HG03460 (cell line): ENCODE measurements at regions not wholly inside any gene's neighbourhood (a gene's known extent, or its start where the extent isn't known, plus 50 kb on each side); places are given as distances from the start of the nearest gene placed in this dataset.
"Not testable (repeated sequence)": the region's sequence is repeated elsewhere in the genome, so short reads cannot be mapped to it uniquely, and the experiment has no call there.

Experiments used
- ATAC-seq: cut with Tn5 transposase; IDR thresholded peaks from one replicate; pipeline ENCODE4 v1.9.1; 2021; ENCODE audit not compliant: unreplicated experiment

- no peak for ATAC-seq
These were observed 471.5 kb upstream of the NRG3 start for GRCh38 chr10:81403451-81403850.

DNA sequence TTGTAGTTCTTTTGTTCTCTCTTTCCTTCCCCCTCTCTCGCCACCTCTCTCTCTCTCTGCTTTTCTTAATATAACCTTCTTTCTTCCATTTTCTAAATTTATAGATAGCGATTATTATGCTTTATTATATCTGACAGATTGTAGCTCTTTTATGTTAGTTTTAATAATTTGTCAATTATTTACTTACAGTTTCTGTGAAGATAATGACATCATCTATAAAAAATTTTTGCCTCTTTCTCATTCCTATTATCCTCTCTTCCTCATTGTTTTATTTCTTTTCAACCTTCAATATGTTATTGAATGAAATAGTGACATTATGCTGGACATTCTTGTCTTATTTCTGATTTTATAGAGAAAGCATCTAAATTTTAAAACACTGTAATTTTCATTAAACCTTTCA lies 469.6 kb upstream of the NRG3 start:
- ATAC-seq, result no peak

GRCh38 chr10:81414038-81414437 lies 461.0 kb upstream of the NRG3 start:
- ATAC-seq, result no peak

GRCh38 chr10:81426722-81427121 lies 448.3 kb upstream of the NRG3 start:
- ATAC-seq, result no peak

GRCh38 chr10:81428456-81429134 lies 446.4 kb upstream of the NRG3 start:
- ATAC-seq, result no peak

GRCh38 chr10:81439445-81439844 lies 435.5 kb upstream of the NRG3 start:
- ATAC-seq, result no peak

DNA sequence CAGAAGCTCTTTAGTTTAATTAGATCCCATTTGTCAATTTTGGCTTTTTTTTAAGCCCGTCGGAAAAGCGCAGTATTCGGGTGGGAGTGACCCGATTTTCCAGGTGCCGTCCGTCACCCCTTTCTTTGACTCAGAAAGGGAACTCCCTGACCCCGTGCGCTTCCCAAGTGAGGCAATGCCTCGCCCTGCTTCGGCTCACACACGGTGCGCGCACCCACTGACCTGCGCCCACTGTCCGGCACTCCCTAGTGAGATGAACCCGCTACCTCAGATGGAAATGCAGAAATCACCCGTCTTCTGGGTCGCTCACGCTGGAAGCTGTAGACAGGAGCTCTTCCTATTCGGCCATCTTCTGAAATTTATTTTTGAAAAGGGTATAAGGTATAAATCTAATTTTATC lies 433.4 kb upstream of the NRG3 start:
- not testable (repeated sequence) for ATAC-seq

GRCh38 chr10:81444242-81444929 lies 430.6 kb upstream of the NRG3 start:
- no peak for ATAC-seq

GRCh38 chr10:81450651-81451050 lies 424.3 kb upstream of the NRG3 start:
- no peak for ATAC-seq

DNA sequence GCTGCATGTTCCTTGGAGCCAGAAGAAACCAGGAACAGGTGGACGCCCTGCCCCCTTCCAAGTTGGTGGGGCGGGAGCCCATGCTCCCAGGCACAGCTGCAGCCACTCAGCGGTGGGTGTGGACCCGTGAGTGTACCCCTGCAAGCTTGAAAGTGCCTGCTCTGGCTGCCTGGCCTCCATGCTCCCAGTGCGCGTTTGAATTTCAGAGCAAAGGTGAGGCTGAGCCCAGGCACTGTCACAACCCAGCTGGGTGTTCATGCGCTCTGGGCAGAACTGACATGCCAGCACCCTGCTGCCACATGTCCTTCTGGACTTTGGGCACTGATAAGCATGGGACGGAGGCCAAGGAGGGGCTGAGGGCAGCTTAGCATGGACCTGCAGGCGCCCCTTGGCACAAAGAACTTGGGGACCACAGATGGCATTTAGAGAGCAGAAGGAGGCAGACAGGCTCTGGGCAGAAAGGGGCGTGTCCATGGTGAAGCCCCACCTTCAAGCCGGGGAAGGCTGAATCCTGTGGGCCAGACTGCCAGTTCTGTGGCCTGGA lies 402.0 kb upstream of the NRG3 start:
- no peak for ATAC-seq

DNA sequence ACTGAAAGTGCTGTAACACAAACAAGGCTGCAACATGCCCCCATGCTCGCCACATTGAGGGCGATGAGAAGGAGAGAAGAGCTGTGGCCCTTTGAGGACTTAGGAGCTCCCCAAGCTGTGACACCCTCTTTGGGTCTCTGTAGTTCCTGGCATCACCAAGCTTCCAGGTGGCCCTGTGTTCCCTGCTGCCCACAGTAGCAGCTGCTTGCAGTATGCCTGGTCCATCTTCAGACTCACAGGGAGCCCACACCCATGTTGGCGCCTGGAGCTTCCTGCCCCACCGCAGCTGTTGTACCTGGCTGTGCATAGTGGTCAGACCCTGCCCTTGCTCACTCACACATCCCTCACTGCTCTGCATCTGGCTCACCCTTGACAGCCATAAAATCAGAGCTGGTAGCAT lies 401.2 kb upstream of the NRG3 start:
- ATAC-seq, result no peak

- ATAC-seq, result no peak
These were observed 395.7 kb upstream of the NRG3 start for GRCh38 chr10:81479316-81479715.

GRCh38 chr10:81496626-81497025 lies 378.4 kb upstream of the NRG3 start:
- no peak for ATAC-seq

- no peak for ATAC-seq
These were observed 376.9 kb upstream of the NRG3 start for GRCh38 chr10:81498011-81498551.

GRCh38 chr10:81502677-81503359 lies 372.2 kb upstream of the NRG3 start:
- ATAC-seq, result no peak

DNA sequence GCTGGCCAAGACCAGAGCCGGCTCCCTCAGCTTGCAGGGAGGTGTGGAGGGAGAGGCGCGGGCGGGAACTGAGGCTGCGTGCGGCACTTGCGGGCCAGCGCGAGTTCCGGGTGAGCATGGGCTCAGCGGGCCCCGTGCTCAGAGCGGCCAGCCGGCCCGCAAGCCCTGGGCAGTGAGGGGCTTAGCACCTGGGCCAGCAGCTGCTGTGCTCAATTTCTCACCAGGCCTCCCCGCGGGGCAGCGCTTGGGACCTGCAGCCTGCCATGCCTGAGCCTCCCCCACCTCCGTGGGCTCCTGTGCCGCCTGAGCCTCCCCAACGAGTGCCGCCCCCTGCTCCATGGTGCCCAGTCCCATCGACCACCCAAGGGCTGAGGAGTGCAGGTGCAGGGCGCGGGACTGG lies 369.2 kb upstream of the NRG3 start:
- not testable (repeated sequence) for ATAC-seq

GRCh38 chr10:81514811-81515210 lies 360.2 kb upstream of the NRG3 start:
- ATAC-seq, result no peak

GRCh38 chr10:81520688-81521087 lies 354.3 kb upstream of the NRG3 start:
- no peak for ATAC-seq

GRCh38 chr10:81524467-81524866 lies 350.5 kb upstream of the NRG3 start:
- no peak for ATAC-seq

DNA sequence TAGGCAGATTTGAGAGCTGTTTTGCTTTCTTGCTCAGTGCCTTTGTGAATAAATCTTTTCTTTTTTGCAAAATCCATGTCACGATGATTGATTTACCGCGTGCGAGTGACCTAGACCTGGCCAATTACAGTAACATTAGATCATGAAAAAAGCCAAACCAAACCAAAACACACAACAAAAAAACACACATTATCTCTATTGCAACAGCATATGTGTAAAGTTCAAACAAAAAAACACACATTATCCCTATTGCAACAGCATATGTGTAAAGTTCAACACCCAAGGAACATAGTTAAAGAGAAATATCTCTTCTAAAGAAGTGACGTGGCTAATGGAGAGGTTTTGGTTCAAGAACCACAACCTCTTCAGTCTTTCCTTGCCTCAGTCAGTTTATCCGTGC lies 342.6 kb upstream of the NRG3 start:
- ATAC-seq, result no peak

GRCh38 chr10:81534991-81535390 lies 340.0 kb upstream of the NRG3 start:
- no peak for ATAC-seq

- ATAC-seq, result no peak
These were observed 333.5 kb upstream of the NRG3 start for GRCh38 chr10:81541517-81541916.
